ENCODE measurements at regions not wholly inside any gene's neighbourhood (a gene's known extent, or its start where the extent isn't known, plus 50 kb on each side); places are given as distances from the start of the nearest gene placed in this dataset.
A peak's percentile ranks its signal among the peaks of the same experiment; 100 is the strongest.

GRCh38 chr6:43858161-43859153 is 88.4 kb downstream of the VEGFA start (continued):
- TF ChIP-seq ZNF274 (IDR thresholded peaks at IDR 0.05; ENCODE audit: low read depth, low read length): no peak

GRCh38 chr6:43856005-43856765 is 86.2 kb downstream of the VEGFA start:
- intact Hi-C loops (cut with micrococcal nuclease): loop anchor here (2.0 to 10.0 kb wide), 2 partner anchors 149 to 223 kb away; no protein-coding TSS in a partner anchor
- TF ChIP-seq RAD21 (IDR thresholded peaks at IDR 0.05; ENCODE audit: low read depth) (peak; percentile 66), CTCF (IDR thresholded peaks at IDR 0.05 in 2 of 3, conservative IDR thresholded peaks at IDR 0.05 in 1 of 3; ENCODE audit: borderline replicate concordance in 1 of 3, insufficient read depth in 1 of 3, low read depth in 2 of 3, low read length in 2 of 3) (peak; percentile 56 to 71 (median 70); a peak in 5 of 6 replicates), YY1 (IDR thresholded peaks at IDR 0.05; ENCODE audit: extremely low read depth, insufficient replicate concordance, low read depth, low read length) (peak; percentile 19), ELF1 (IDR thresholded peaks at IDR 0.05; ENCODE audit: borderline replicate concordance, low read depth) (no peak), EGR1 (IDR thresholded peaks at IDR 0.05; ENCODE audit: low read depth) (no peak), ZFX (IDR thresholded peaks at IDR 0.05) (0 out of 2 replicates have a peak, but pooled peaks have one; percentile 18)
- no peaks in the 10 kb centered on the region for H3K4me1 ChIP-seq (ENCODE audit: control insufficient read depth in 1 of 2, insufficient read depth in 2 of 2, low read length in 2 of 2)
- ChIA-PET CTCF (interaction anchor here (1.0 to 1.5 kb wide), 8 partner anchors 10 to 223 kb away, joined by 3 to 5 read pairs (median 4); no protein-coding TSS in a partner anchor), POLR2A (interaction anchor here (1.1 kb wide), 1 partner anchor 223 kb away, joined by 3 read pairs; no protein-coding TSS in a partner anchor), RAD21 (ENCODE audit: low non-redundant PET in 1 of 2, low total read pairs in 2 of 2, uncharacterized antibody in 2 of 2, unreplicated experiment in 2 of 2) (interaction anchor here in 1 of 2 experiments (0.6 to 1.8 kb wide), 2 partner anchors 95 to 104 kb away, joined by 3 to 5 read pairs; no protein-coding TSS in a partner anchor)
- H3K27ac ChIP-seq (ENCODE audit: low read depth, low read length): no peak overlapping the region
- no peaks in the 10 kb centered on the region for H3K79me2 ChIP-seq (ENCODE audit: insufficient read depth, low read length)
- H3K36me3 ChIP-seq (ENCODE audit: control insufficient read depth in 1 of 2, insufficient read depth in 2 of 2, low read length in 2 of 2): no peaks in the 10 kb centered on the region
- DNase-seq (ENCODE audit: low read depth, low spot score) (peak; percentile 21), ATAC-seq (peak; percentile 80)
- BruUV-seq (replicated peaks): no TSS peak
- H2AFZ ChIP-seq (ENCODE audit: low read depth, low read length, poor library complexity, severe bottlenecking): no peak overlapping the region
- no peaks in the 10 kb centered on the region for H3K9me3 ChIP-seq (ENCODE audit: control insufficient read depth in 1 of 2, insufficient read depth in 1 of 2, low read depth in 1 of 2, low read length in 2 of 2)
- no peaks in the 10 kb centered on the region for H3K9me2 ChIP-seq (ENCODE audit: insufficient read depth)
- no peaks in the 10 kb centered on the region for H4K20me1 ChIP-seq (ENCODE audit: insufficient read depth)
- no peak overlapping the region for H3K9ac ChIP-seq (ENCODE audit: low read length)
- no peak overlapping the region for H3K4me3 ChIP-seq (replicated peaks in 1 of 2; ENCODE audit: low read depth in 1 of 2, low read length in 2 of 2)
- no peak overlapping the region for H3K4me2 ChIP-seq (ENCODE audit: low read length)
- no peaks in the 10 kb centered on the region; the same call in 1 of the 2 replicates for H3K27me3 ChIP-seq (ENCODE audit: insufficient read depth, low read length)

All from HCT116 (cell line).